Trophoblast cell (in vitro differentiated cells and primary cell): ENCODE measurements at regions not wholly inside any gene's neighbourhood (a gene's known extent, or its start where the extent isn't known, plus 50 kb on each side); places are given as distances from the start of the nearest gene placed in this dataset.

Experiments
- DNase-seq, 2 donors: peaks; one replicate each; pipeline ENCODE4 v3.0.0-alpha.2; 2016
- H2AFZ ChIP-seq: 2 replicates; pipeline ENCODE4 v1.6.1; 2013; ENCODE audit warnings: low read length, moderate library complexity, mild to moderate bottlenecking; ENCODE audit not compliant: insufficient read depth, poor library complexity
- H2AK5ac ChIP-seq: 2 replicates; pipeline ENCODE4 v1.6.1; 2013; ENCODE audit warnings: mild to moderate bottlenecking, low read length
- H2BK120ac ChIP-seq: 2 replicates; pipeline ENCODE4 v1.6.1; 2013; ENCODE audit warnings: low read length, mild to moderate bottlenecking, moderate library complexity; ENCODE audit not compliant: insufficient read depth, poor library complexity
- H2BK12ac ChIP-seq: 2 replicates; pipeline ENCODE4 v1.6.1; 2013; ENCODE audit warnings: mild to moderate bottlenecking, low read length, moderate library complexity
- H2BK5ac ChIP-seq: 2 replicates; pipeline ENCODE4 v1.6.1; 2013; ENCODE audit warnings: low read length, low read depth, moderate library complexity, mild to moderate bottlenecking; ENCODE audit not compliant: poor library complexity
- H3K14ac ChIP-seq: 2 replicates; pipeline ENCODE4 v1.6.1; 2013; ENCODE audit warnings: mild to moderate bottlenecking, low read length
- H3K18ac ChIP-seq: 2 replicates; pipeline ENCODE4 v1.6.1; 2013; ENCODE audit warnings: mild to moderate bottlenecking, low read length
- H3K23ac ChIP-seq: 2 replicates; pipeline ENCODE4 v1.6.1; 2013; ENCODE audit warnings: low read length
- H3K27ac ChIP-seq: 2 replicates; pipeline ENCODE4 v1.5.1; 2013; ENCODE audit warnings: low read depth, mild to moderate bottlenecking, inconsistent platforms, low read length, moderate library complexity
- H3K27me3 ChIP-seq: 2 replicates; pipeline ENCODE4 v1.6.1; 2013; ENCODE audit warnings: inconsistent platforms, mild to moderate bottlenecking, low read length, moderate library complexity; ENCODE audit not compliant: insufficient read depth
- H3K36me3 ChIP-seq, 2 experiments: 1 replicate in 1 of 2; 2 replicates in 1 of 2; pipeline ENCODE4 v1.6.1; 2013; ENCODE audit warnings: low read length in 2 of 2, mild to moderate bottlenecking in 2 of 2, moderate library complexity in 1 of 2; ENCODE audit not compliant: insufficient read depth in 2 of 2, control insufficient read depth in 1 of 2
- H3K4ac ChIP-seq: 2 replicates; pipeline ENCODE4 v1.6.1; 2013; ENCODE audit warnings: low read depth, mild to moderate bottlenecking, low read length, moderate library complexity
- H3K4me1 ChIP-seq, 2 experiments: 1 replicate in 1 of 2; 2 replicates in 1 of 2; pipeline ENCODE4 v1.6.1; 2013; ENCODE audit warnings: low read length in 2 of 2, mild to moderate bottlenecking in 2 of 2, moderate library complexity in 1 of 2; ENCODE audit not compliant: insufficient read depth in 2 of 2, control insufficient read depth in 1 of 2
- H3K4me2 ChIP-seq: 2 replicates; pipeline ENCODE4 v1.6.1; 2013; ENCODE audit warnings: inconsistent platforms, mild to moderate bottlenecking, low read length, moderate library complexity
- H3K4me3 ChIP-seq: 2 replicates; pipeline ENCODE4 v1.5.1; 2013; ENCODE audit warnings: mild to moderate bottlenecking, low read depth, low read length, inconsistent platforms
- H3K79me1 ChIP-seq: one replicate; pipeline ENCODE4 v1.6.1; 2013; ENCODE audit warnings: low read length
- H3K79me2 ChIP-seq: 2 replicates; pipeline ENCODE4 v1.6.1; 2013; ENCODE audit warnings: low read length, mild to moderate bottlenecking; ENCODE audit not compliant: control insufficient read depth, insufficient read depth, poor library complexity
- H3K9ac ChIP-seq: 2 replicates; pipeline ENCODE4 v1.6.1; 2013; ENCODE audit warnings: mild to moderate bottlenecking, low read length
- H3K9me3 ChIP-seq: 2 replicates; pipeline ENCODE4 v1.6.1; 2013; ENCODE audit warnings: low read depth, mild to moderate bottlenecking, control low read depth, inconsistent platforms, low read length; ENCODE audit not compliant: insufficient read depth
- H4K12ac ChIP-seq: 2 replicates; pipeline ENCODE4 v1.6.1; 2013; ENCODE audit warnings: low read depth, mild to moderate bottlenecking, low read length, moderate library complexity
- H4K8ac ChIP-seq: 2 replicates; pipeline ENCODE4 v1.6.1; 2013; ENCODE audit warnings: low read depth, mild to moderate bottlenecking, low read length, moderate library complexity
- H4K91ac ChIP-seq: one replicate; pipeline ENCODE4 v1.6.1; 2013; ENCODE audit warnings: low read depth, mild to moderate bottlenecking, low read length, moderate library complexity
- WGBS: extraction: QIAGEN DNeasy Blood & Tissue Kit; methylation state at CpG from one replicate; pipeline ENCODE4 v1.1.7; 2013; ENCODE audit warnings: missing lambda C conversion rate; ENCODE audit not compliant: insufficient read length, insufficient coverage; ENCODE audit errors: extremely low coverage; 5-methylcytosine and 5-hydroxymethylcytosine counted together

GRCh38 chr1:81374481-81374880 is 426.3 kb upstream of the ADGRL2 start:
- Histone ChIP-seq H3K14ac (no peak overlapping the region), H4K91ac (no peak overlapping the region), H4K8ac (no peak overlapping the region), H3K4me3 (no peak overlapping the region), H3K27me3 (no peaks in the 10 kb centered on the region), H2BK5ac (no peak overlapping the region), H4K12ac (no peak overlapping the region), H2BK12ac (no peak overlapping the region), H3K4me1 (no peaks in the 10 kb centered on the region), H2AK5ac (no peak overlapping the region), H3K9ac (no peak overlapping the region), H3K79me2 (no peaks in the 10 kb centered on the region), H3K18ac (no peak overlapping the region), H3K79me1 (no peaks in the 10 kb centered on the region), H3K9me3 (no peaks in the 10 kb centered on the region), H3K27ac (no peak overlapping the region), H2AFZ (no peak overlapping the region), H3K23ac (no peak overlapping the region), H3K4me2 (no peak overlapping the region), H2BK120ac (no peak overlapping the region), H3K36me3 (no peaks in the 10 kb centered on the region), H3K4ac (no peak overlapping the region)
- no CpG with 5 or more reads among the region's 5 CpGs for WGBS
- no peak for DNase-seq

DNA sequence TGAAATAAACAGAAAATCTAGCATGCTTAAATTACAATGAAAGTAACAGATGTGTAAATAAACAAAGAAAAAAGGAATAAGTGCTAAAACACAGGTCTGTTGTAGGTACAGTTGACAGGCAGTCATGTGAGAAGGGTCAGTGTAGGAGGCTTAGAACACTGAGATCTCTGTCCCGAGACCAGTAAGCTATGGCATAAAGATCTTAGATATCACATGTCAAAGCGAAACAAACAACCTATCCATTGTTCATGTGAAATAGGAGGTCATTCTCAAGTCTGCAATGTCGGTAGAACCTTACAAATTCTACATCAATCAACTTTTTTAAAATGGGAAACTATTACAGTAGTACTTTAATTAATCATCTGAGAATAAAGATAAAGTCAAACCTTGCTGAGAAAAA is 428.9 kb upstream of the ADGRL2 start:
- no peaks in the 10 kb centered on the region for H3K36me3 ChIP-seq
- no peaks in the 10 kb centered on the region for H3K79me1 ChIP-seq
- no peak overlapping the region for H2BK12ac ChIP-seq
- no peak overlapping the region for H3K9ac ChIP-seq
- H2BK120ac ChIP-seq, result no peak overlapping the region
- no peak overlapping the region for H3K18ac ChIP-seq
- H4K12ac ChIP-seq, result no peak overlapping the region
- no peak for DNase-seq
- no peak overlapping the region for H3K27ac ChIP-seq
- H3K23ac ChIP-seq, result no peak overlapping the region
- no peak overlapping the region for H3K4me2 ChIP-seq
- no peak overlapping the region for H2BK5ac ChIP-seq
- H3K79me2 ChIP-seq, result no peaks in the 10 kb centered on the region
- H3K4me1 ChIP-seq, result no peaks in the 10 kb centered on the region
- H3K4ac ChIP-seq, result no peak overlapping the region
- H2AFZ ChIP-seq, result no peak overlapping the region
- no peak overlapping the region for H3K14ac ChIP-seq
- H2AK5ac ChIP-seq, result no peak overlapping the region
- no peak overlapping the region for H3K4me3 ChIP-seq
- no CpG with 5 or more reads among the region's 3 CpGs for WGBS
- H3K27me3 ChIP-seq, result no peaks in the 10 kb centered on the region
- H4K8ac ChIP-seq, result no peak overlapping the region
- H4K91ac ChIP-seq, result no peak overlapping the region
- H3K9me3 ChIP-seq, result no peaks in the 10 kb centered on the region

DNA sequence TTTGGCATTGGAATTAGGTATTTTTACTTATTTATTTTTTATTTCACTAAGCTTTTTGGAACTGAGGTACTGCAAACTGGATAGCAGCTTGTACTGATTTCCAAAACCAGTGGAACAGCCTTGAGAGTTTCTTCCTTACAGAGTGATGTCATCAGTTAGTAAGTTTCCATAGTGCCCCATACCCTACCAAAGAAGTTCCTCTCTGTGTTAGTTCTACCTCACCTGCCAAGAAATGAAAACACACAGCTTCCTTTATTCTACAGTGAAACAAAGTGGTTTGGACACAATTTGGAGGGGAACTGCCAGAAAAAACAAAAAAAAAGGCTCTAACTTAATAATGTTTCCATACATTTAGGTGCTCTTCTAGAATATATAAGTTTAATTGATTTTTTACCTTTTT is 430.9 kb upstream of the ADGRL2 start:
- no peaks in the 10 kb centered on the region for H3K79me1 ChIP-seq
- no peak overlapping the region for H2AFZ ChIP-seq
- no peak overlapping the region for H3K9ac ChIP-seq
- H4K8ac ChIP-seq, result no peak overlapping the region
- H2BK12ac ChIP-seq, result no peak overlapping the region
- no peak overlapping the region for H4K91ac ChIP-seq
- H3K4me2 ChIP-seq, result no peak overlapping the region
- no peaks in the 10 kb centered on the region for H3K79me2 ChIP-seq
- no peak overlapping the region for H3K14ac ChIP-seq
- no peak overlapping the region for H3K4ac ChIP-seq
- H3K27ac ChIP-seq, result no peak overlapping the region
- no peaks in the 10 kb centered on the region for H3K27me3 ChIP-seq
- no peak overlapping the region for H3K18ac ChIP-seq
- no peaks in the 10 kb centered on the region for H3K9me3 ChIP-seq
- no peak overlapping the region for H2BK5ac ChIP-seq
- H2BK120ac ChIP-seq, result no peak overlapping the region
- H3K4me3 ChIP-seq, result no peak overlapping the region
- no peak overlapping the region for H2AK5ac ChIP-seq
- no peak for DNase-seq
- no peak overlapping the region for H4K12ac ChIP-seq
- H3K23ac ChIP-seq, result no peak overlapping the region
- peaks cover 0 to 2% of the 10 kb centered on the region in 2 experiments for H3K4me1 ChIP-seq
- H3K36me3 ChIP-seq, result no peaks in the 10 kb centered on the region

- no peak overlapping the region for H3K23ac ChIP-seq
- no peak overlapping the region for H2BK5ac ChIP-seq
- H3K9ac ChIP-seq, result no peak overlapping the region
- no peaks in the 10 kb centered on the region for H3K79me2 ChIP-seq
- H4K91ac ChIP-seq, result no peak overlapping the region
- no peak overlapping the region for H2BK12ac ChIP-seq
- no peak overlapping the region for H3K4ac ChIP-seq
- no peak overlapping the region for H4K12ac ChIP-seq
- no peak overlapping the region for H3K4me2 ChIP-seq
- no peak overlapping the region for H3K27ac ChIP-seq
- DNase-seq, result no peak
- no peaks in the 10 kb centered on the region for H3K27me3 ChIP-seq
- no peak overlapping the region for H2AK5ac ChIP-seq
- H3K36me3 ChIP-seq, result no peaks in the 10 kb centered on the region
- no peak overlapping the region for H3K14ac ChIP-seq
- H2AFZ ChIP-seq, result no peak overlapping the region
- no peaks in the 10 kb centered on the region for H3K79me1 ChIP-seq
- no peak overlapping the region for H3K4me3 ChIP-seq
- H3K4me1 ChIP-seq, result peaks cover 0 to 2% of the 10 kb centered on the region in 2 experiments
- no peak overlapping the region for H4K8ac ChIP-seq
- H2BK120ac ChIP-seq, result no peak overlapping the region
- H3K18ac ChIP-seq, result no peak overlapping the region
- H3K9me3 ChIP-seq, result no peaks in the 10 kb centered on the region
Measured at GRCh38 chr1:81366173-81366572, 434.6 kb upstream of the ADGRL2 start.

DNA sequence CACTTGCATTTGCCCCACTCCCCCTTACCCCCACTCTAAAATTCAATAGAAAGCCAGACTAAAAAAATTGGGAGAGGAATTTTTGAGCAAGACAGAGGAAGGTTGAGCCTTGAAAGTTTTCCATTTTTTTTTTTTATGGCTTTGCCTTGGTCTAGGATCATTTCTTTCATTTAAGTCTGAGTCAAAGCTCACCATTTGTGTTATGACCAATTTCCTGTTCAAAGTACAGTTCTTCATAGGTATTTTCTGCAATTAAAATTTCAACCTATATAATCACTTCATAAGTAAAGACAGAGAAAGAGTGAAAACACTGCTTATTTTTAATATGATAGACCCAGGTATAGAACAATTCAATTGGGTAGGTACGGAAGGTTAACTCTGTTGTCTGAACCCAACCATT is 436.6 kb upstream of the ADGRL2 start:
- H3K4ac ChIP-seq, result no peak overlapping the region
- H3K79me2 ChIP-seq, result no peaks in the 10 kb centered on the region
- no peak overlapping the region for H4K12ac ChIP-seq
- no peak overlapping the region for H3K4me3 ChIP-seq
- H3K18ac ChIP-seq, result no peak overlapping the region
- H3K4me1 ChIP-seq, result peaks cover 0 to 2% of the 10 kb centered on the region in 2 experiments
- H2AK5ac ChIP-seq, result no peak overlapping the region
- H3K27me3 ChIP-seq, result no peaks in the 10 kb centered on the region
- H3K9me3 ChIP-seq, result no peaks in the 10 kb centered on the region
- H3K79me1 ChIP-seq, result no peaks in the 10 kb centered on the region
- H2AFZ ChIP-seq, result no peak overlapping the region
- no peak overlapping the region for H2BK5ac ChIP-seq
- H2BK120ac ChIP-seq, result no peak overlapping the region
- H4K8ac ChIP-seq, result no peak overlapping the region
- H3K36me3 ChIP-seq, result no peaks in the 10 kb centered on the region
- H3K14ac ChIP-seq, result no peak overlapping the region
- H2BK12ac ChIP-seq, result no peak overlapping the region
- no peak for DNase-seq
- H3K4me2 ChIP-seq, result no peak overlapping the region
- no peak overlapping the region for H3K27ac ChIP-seq
- WGBS, result no CpG with 5 or more reads among the region's 1 CpG
- no peak overlapping the region for H4K91ac ChIP-seq
- no peak overlapping the region for H3K9ac ChIP-seq
- H3K23ac ChIP-seq, result no peak overlapping the region
